Epidermal melanocyte (primary cell): ENCODE measurements at regions not wholly inside any gene's neighbourhood (a gene's known extent, or its start where the extent isn't known, plus 50 kb on each side); places are given as distances from the start of the nearest gene placed in this dataset.

Experiments
- DNase-seq: peaks from one replicate; pipeline ENCODE4 v3.0.0; 2011; ENCODE audit warnings: low spot score; ENCODE audit not compliant: insufficient read length

DNA sequence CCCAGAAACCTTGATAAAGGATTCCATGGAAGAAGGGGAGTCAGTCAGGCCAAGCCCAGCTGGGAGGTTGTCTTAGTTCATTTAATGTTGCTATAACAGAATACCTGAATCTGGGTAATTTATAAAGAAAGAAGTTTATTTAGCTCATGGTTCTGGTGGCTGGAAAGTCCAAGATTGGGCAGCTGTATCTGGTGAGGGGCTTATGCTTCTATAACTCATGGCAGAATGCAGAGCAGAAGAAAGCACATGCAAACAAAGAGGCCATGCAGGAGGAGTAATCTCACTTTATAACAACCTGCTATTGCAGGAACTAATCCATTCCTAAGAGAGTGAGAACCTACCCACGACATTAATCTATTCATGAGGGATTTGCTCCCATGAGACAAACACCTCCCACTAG lies 54.2 kb upstream of the ANKRD1 start:
- no peak for DNase-seq

DNA sequence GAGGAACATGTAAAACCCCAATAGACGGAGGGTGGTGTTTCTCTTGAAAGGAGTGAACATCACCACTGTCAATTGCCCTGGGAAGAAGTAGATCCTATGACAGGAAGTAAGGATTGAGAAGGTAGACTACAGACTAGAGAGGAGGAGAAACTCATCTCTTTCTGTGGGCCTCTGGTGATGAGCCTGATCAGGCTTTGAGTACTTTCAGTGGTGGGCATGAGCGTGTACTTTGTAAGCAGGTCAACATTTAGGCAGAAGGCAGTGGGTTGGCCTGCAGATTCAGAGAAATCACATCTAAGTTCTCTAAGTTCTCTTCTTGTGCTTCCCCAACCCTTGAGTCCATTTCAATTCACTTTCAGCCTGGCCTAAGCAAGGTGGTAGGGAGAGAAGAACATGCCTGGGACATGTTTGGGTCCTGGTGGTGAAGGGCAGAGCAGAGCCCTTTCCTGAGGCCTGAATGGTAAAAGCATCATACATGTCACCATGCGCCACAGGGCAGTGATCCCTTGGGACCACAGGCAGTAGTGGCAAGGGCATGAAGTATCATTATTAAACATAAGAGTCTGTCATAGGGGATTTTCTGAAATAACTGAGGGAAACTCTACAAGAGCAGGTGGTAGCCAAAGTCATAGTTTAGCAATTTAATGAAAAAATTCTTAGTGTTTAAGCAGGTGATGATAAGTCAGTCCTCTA lies 56.4 kb upstream of the ANKRD1 start:
- DNase-seq: no peak

GRCh38 chr10:90977855-90978486 lies 57.1 kb upstream of the ANKRD1 start:
- DNase-seq: no peak

DNA sequence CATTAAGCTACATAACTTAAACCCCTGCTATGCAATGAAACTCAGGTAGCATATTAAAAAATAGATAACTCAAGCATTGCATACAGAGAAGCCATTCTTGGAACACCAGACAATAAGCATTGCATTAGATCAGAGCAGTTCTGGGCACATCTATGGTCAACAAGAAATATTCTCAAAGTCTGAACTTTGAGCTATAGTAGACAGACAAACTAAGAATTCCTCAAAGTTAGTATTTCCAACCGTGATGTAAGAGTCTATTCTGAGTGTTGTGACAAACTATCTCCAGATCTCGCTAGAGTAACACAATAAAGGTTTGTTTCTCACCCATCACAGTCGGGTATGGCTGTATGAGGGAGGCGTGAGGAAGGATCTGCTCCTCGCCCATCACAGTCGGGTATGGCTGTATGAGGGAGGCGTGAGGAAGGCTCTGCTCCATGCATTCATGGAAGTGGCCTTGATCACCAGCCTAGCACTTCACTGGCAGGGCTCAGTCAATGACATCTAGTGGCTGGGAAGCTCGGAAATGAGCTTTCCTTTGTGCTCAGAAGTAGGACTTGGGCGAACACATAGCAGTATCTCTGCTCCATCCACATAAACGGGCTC lies 61.6 kb upstream of the ANKRD1 start:
- DNase-seq: no peak

- DNase-seq: no peak
Measured at GRCh38 chr10:90983914-90984549, 63.1 kb upstream of the ANKRD1 start.

DNA sequence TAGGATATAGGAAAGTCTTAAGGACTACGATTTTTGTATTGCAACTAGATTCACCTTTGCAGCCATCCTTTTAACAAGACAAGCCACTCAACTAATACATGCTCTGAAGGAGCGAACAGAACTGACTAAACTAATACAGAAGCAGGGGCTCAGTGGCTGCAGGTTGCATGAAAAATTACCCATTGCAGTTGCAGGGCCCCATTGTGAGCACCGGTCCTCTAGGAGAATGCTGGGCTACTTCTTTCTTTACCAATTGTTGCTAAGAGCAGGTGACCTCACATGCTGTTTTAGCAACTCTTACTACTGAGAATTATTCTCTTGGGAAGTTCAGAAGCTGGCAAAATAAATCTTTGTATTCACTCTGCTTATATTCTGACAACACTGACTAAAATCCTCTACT lies 64.0 kb upstream of the ANKRD1 start:
- no peak for DNase-seq

DNA sequence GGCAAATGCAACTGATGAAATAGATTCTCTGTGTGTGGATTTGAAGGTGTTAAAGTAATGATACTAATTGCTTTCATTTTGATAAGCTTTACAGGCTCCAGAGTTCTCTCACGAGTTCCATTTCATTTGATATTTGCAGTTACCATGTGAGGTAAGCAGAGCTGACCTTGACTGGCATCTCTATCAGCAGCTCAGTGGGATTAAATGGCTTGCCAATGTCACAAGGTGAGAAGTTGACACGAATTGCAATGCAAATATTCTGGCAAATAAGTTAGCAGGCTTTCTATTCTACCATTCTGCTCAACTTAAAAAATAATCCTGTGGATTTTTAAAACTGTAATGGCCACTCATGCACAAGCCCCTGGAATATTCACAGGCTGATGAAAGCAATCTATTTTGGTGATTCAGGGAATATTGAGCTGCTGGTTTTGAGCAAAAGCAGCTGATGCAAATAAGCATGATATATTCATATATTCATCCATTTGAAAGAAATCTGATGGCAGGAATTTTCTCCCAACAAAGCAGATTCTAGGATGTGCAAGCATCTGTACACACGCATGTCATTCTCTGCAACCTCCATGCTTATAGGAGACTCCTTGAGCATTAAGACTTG lies 64.5 kb upstream of the ANKRD1 start:
- DNase-seq: no peak

- no peak for DNase-seq
Measured at GRCh38 chr10:90986136-90986760, 65.4 kb upstream of the ANKRD1 start.

- no peak for DNase-seq
Measured at GRCh38 chr10:90986870-90987269, 66.0 kb upstream of the ANKRD1 start.

GRCh38 chr10:90987383-90987782 lies 66.5 kb upstream of the ANKRD1 start:
- DNase-seq: no peak

- no peak for DNase-seq
Measured at GRCh38 chr10:90988024-90988423, 67.1 kb upstream of the ANKRD1 start.

DNA sequence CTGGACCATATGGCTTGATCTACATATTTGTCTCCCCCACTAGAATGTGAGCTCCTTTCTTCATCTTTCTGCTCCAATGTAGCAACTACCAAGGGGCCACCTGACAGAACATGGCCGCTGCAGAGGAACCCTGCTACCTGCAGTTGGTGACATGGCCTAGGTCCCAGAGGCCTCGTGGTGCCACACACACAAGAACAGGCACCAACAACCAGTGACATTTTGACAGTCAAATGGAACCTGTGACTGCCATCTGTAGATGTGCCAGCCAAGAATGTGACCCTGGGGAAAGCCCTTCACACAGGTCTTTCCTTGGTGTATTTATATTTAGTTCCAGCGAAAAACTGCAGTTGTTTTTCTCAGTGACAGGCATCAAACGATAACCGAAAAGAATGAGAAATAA lies 67.9 kb upstream of the ANKRD1 start:
- DNase-seq: no peak

GRCh38 chr10:90989378-90989777 lies 68.5 kb upstream of the ANKRD1 start:
- no peak for DNase-seq

GRCh38 chr10:90992462-90992861 lies 71.6 kb upstream of the ANKRD1 start:
- no peak for DNase-seq

DNA sequence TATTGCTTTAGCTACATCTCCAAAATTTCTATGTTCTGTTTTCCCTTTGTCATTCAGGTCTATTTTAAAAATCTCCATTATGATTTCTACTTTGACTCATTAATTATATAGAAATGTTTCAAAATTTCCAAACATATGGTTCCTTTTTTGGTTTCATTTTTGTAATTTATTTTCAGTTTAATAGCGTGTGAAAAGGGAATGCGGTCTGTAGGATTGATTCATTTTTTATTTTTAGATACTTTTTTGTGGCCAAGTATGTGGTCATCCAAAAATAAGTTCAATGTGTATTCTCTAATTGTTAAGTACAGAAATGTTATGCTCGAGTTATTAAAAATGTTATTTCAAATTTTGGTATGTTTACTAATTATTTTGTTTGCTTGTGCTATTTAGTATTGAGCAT lies 72.5 kb upstream of the ANKRD1 start:
- DNase-seq: no peak

DNA sequence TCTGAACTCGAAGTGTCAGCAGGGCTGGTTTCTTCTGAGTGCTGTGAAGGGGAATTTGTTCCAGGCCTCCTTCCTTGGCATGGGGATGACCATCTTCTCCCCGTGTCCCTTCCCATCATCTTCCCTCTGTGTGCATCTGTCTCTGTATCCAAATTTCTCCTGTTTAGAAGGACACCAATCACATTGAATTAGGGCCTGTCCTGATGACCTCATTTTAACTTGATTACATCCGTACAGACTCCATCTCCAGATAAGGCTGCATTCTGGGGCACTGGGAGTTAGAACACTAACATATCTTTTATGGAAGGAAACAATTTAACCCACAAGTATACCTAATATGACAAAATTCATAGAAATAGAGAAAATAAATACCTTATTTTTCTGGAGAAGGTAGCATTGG lies 76.8 kb upstream of the ANKRD1 start:
- DNase-seq: no peak

DNA sequence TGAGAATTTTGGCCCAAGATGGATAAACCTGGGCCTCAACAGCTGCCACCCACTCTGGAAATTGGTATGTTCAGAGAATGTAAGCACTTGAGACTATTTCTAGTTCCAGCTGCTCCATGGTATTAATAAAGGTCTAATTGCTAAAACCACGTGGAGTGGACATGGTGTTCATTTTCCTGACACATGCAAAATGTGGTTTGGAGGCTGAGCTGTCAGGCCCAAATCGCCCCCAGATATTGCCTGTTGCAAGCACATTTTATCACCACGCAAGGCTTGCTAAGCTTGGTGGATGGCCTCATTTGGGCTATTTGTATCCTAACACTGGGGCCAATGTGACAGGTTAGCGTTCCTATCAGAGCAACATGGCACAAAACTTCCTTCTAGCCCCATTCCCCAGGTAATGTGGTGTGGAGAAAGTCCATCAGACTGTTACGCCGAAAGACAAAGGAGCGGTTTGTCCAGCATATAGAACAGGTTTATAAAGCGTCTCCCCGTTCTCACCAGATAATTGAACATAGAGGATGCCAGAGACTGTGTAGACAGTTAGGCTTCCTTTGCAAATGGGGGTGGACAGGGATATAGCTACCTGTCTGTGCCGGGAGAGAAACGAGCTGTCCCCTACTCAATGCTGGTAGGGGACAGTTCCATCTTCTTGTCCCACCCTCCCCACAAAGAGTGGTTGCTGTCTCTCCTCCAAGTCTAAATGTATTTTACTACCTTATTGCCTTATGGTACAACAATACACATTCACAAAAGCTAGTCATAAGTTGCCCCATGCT lies 78.0 kb upstream of the ANKRD1 start:
- no peak for DNase-seq

DNA sequence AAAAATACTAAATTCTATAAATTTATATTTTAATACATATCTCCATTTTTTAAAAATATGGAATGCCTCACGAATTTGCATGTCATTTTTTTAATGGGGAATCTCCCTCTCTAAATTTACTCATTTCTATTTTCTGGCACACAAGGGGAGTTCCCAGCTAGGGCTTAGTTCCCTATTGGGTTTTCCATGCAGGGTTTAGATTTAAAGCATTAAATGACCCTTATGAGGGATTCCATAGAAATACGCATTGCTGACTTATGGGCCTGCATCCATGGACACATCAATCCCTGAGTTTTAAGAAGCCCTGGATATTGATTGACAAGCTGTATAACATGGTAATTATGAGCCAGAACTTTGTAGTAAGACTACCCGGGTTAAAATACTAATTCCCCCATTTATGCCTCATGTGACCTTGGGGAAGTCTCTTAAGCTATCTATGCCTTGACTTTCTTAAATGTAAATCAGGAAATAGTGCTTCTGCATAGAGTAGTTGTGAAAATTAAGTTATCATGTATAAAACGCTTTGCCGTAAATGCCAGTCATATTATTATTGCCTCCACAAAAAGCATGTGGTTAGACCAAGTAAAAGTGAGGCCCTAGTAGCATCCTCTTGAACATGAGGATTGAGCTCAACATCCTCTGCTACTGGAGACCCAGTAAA lies 78.8 kb upstream of the ANKRD1 start:
- no peak for DNase-seq

DNA sequence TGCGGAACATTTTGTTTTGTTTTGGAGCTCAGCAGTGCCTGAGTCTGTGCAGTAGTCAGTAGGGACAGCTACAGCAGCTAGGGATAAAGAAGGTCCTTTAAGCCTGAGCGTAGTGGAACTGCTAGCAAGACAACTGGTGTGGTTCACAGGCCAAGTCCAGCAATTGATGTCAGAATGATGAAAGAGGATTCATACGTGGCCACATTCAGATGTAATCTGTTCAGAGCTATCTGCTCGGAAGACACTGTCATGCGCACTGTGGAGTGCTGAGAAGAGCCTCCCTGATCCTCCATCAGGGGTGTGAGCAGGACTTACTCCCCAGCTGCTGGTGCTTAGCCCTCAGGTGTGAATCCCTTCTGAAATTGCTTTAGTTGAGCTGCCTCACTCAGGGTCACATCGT lies 79.6 kb upstream of the ANKRD1 start:
- DNase-seq: no peak

GRCh38 chr10:91000985-91001384 lies 80.1 kb upstream of the ANKRD1 start:
- DNase-seq: no peak
